GM21528 (cell line): ENCODE measurements at regions not wholly inside any gene's neighbourhood (a gene's known extent, or its start where the extent isn't known, plus 50 kb on each side); places are given as distances from the start of the nearest gene placed in this dataset.
"Not testable (repeated sequence)": the region's sequence is repeated elsewhere in the genome, so short reads cannot be mapped to it uniquely, and the experiment has no call there.

ENCODE experiments used
- ATAC-seq: cut with Tn5 transposase; IDR thresholded peaks from one replicate; pipeline ENCODE4 v1.9.1; 2021; ENCODE audit warnings: mild to moderate bottlenecking, moderate library complexity; ENCODE audit not compliant: unreplicated experiment, low FRiP score

GRCh38 chr1:170369417-170369816 is 162.5 kb upstream of the GORAB start:
- ATAC-seq, result no peak

GRCh38 chr1:170370087-170370486 is 161.9 kb upstream of the GORAB start:
- ATAC-seq, result no peak

DNA sequence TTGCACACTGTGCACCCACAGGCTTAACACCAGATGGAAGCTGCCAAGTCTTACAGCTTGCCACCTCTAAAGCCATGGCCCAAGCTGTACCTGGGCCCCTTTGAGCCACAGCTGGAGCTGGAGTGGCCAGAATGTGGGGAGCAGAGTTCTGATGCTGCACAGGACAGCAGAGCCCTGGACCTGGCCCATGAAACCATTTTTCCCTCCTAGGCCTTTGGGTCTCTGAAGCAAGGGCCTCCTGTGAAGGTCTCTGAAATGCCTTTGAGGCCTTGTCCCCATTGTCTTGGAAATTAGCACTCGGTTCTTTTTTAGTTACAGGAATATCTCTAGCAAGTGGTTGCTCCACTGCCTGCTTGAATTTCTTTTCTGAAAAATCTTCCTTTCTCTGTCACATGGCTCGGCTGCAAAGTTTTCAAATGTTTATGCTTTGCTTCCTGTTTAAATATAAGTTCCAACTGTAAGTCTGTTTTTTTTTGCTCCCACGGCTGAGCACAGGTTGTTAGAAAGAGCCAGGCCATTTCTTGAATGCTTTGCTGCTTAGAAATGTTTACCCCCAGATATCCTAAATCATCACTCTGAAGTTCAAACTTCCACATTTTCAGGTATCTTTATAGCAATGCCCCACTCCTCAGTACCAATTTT is 156.8 kb upstream of the GORAB start:
- no peak for ATAC-seq

DNA sequence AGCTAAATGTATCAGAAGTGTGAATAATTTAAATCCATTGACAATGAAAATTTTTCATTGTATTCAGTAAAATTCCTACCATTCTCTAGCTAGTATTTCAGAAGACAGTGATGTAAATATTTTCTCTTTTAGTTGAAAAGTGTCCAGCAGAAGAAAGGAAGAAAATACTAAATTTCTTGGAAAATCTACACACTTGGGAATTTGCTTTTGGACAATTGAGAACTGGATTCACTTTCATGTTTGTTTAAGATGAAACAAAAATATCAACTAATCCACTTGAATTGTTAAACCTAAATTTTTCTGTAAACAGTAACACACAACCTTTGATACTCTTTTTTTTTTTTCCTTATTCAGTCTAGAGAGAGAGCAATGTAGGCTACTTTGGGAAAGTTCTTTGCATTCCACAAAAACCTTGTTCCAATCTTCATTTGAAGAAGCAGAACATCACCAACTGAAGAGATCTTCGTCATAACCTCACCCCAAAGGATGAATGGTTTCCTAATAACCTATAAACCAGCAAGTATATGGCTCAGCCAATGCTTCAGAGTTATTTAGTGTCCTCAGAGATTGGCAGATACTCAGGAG is 155.1 kb upstream of the GORAB start:
- ATAC-seq, result no peak

GRCh38 chr1:170377440-170377839 is 154.5 kb upstream of the GORAB start:
- no peak for ATAC-seq

- ATAC-seq, result no peak
These were observed 153.9 kb upstream of the GORAB start for GRCh38 chr1:170377896-170378634.

- no peak for ATAC-seq
These were observed 146.2 kb upstream of the GORAB start for GRCh38 chr1:170385750-170386149.

GRCh38 chr1:170388489-170388888 is 143.5 kb upstream of the GORAB start:
- ATAC-seq, result no peak

DNA sequence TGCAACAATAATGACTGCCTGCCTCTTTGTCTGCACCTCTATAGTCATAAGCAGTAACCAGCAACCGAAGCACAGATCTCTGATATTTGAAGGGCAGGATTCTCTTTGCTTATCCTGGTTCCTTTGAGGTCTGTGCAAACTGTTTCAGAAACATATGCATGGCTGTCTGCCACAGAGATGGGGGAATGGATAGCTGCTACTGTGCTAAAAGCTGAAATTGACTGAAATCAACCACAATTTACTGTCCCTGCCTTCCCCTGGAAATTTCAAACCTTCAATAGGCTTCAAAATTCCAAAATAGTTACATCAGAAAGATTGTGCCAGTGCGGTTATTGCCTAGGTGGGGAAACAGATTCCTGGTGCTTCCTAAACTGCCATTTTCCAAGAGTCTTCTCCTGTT is 136.8 kb upstream of the GORAB start:
- ATAC-seq, result no peak

- ATAC-seq, result no peak
These were observed 134.9 kb upstream of the GORAB start for GRCh38 chr1:170397061-170397460.

- no peak for ATAC-seq
These were observed 129.3 kb upstream of the GORAB start for GRCh38 chr1:170402476-170403311.

DNA sequence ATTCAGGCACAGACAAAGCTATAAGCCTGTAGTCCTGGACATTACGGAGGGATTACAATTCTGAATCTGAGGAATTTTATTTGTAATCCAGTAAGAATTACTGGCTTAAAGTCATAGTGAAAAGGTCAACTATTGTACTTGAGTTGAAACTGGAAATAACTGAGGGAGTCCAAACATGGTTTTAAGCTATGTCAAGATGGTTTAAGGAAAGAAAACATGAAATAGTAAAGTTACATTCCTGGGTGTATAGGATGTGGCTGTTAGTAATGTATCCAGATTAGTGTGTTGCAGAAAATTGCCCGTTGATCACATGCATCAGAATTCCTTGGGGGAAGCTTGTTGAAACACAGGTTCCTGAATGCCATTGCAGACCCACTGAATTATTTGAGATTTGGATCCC is 124.8 kb upstream of the GORAB start:
- ATAC-seq, result no peak

DNA sequence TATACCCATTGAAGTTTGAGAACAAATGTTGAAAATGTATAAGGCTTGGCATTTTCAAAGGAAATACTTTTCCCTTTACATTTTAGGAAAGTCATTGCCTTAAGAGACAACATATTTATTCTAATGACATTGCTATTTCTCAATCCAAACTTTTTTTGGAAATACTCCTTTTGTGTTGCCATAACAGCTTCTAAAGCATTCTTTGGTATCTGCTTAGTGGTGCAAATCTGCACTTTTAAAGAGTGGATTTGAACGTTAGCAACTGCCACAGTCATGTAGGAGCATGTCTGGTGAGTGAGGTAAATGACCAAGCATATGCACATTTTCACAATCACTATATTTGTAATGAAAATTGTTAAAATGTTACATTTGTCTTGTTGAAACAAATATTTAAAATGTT is 124.4 kb upstream of the GORAB start:
- no peak for ATAC-seq

GRCh38 chr1:170410401-170411166 is 121.4 kb upstream of the GORAB start:
- no peak for ATAC-seq

GRCh38 chr1:170414989-170415709 is 116.8 kb upstream of the GORAB start:
- ATAC-seq, result no peak

DNA sequence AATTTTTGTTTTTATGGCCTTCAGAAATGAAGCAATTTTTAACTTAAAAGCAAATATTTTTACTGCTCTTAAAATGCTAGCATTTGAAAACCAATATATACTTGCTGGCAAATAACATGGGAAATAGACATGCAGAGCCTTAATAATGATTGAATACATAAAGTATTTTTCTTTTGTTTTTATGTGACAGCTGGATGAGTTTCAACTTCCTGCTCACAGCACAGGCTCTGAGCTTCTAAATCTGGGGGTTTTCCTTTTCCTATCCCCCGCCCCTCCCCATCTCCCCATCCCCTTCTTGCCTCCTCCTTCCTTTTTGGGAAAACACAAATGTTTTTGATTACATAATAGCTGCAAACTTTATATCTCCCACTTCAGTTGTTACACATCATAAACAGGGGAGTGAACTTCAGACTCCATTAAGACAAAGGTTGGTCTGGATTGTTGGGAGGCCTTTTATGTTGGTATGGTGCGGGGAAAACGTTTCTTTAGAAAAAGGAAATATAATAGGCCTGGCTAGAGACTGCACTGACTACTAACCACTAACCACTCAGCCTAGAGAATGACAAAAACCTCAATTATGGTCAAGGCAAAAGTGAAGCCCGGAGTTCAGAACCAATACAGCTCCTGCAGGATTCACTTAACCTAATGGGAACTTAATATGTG is 116.1 kb upstream of the GORAB start:
- ATAC-seq, result no peak

DNA sequence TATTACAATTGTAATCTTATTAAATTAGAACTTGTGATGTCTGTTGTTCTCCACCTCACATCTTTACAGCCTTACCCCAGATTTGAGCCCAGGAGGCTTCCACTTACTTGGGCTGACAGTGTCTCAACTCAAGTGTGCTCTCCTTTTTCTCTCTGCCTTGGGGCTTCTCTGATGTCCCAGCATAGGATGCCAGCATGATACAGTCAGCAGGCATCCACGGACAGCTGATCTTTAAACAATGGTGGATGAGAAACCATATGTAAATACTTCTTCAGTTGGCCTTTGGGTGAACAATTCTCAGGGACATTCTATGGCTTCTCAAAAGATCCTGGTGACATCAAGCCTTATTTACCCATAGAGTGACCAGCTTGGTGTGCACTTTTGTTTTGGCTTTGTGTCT is 107.6 kb upstream of the GORAB start:
- no peak for ATAC-seq

GRCh38 chr1:170426596-170426995 is 105.4 kb upstream of the GORAB start:
- ATAC-seq, result no peak

GRCh38 chr1:170427002-170427401 is 105.0 kb upstream of the GORAB start:
- not testable (repeated sequence) for ATAC-seq
